HEK293 (cell line): ENCODE measurements at regions not wholly inside any gene's neighbourhood (a gene's known extent, or its start where the extent isn't known, plus 50 kb on each side); places are given as distances from the start of the nearest gene placed in this dataset.

Experiments used
- ZBTB8A ChIP-seq: fragments of 450-650 bp; formaldehyde crosslinking; IDR thresholded peaks from 2 replicates; pipeline ENCODE4 v1.5.1; 2016; ENCODE audit warnings: missing biosample characterization, missing genetic modification characterization
- ZIC2 ChIP-seq: fragments of 450-650 bp; formaldehyde crosslinking; IDR thresholded peaks from 2 replicates; pipeline ENCODE4 v1.5.1; 2016; ENCODE audit warnings: missing biosample characterization, missing genetic modification characterization
- ZNF10 ChIP-seq: fragments of 450-650 bp; formaldehyde crosslinking; IDR thresholded peaks from 2 replicates; pipeline ENCODE4 v1.5.1; 2017; ENCODE audit warnings: missing biosample characterization, missing genetic modification characterization
- ZNF184 ChIP-seq: fragments of 450-650 bp; IDR thresholded peaks from 2 replicates; pipeline ENCODE4 v1.5.1; 2018; ENCODE audit warnings: missing biosample characterization, mild to moderate bottlenecking, missing genetic modification characterization
- ZNF302 ChIP-seq: fragments of 450-650 bp; formaldehyde crosslinking; IDR thresholded peaks from 2 replicates; pipeline ENCODE4 v1.5.1; 2016; ENCODE audit warnings: missing biosample characterization, missing genetic modification characterization, low read depth
- ZNF654 ChIP-seq: fragments of 450-650 bp; formaldehyde crosslinking; IDR thresholded peaks from 2 replicates; pipeline ENCODE4 v1.5.1; 2016; ENCODE audit warnings: low read depth, missing biosample characterization, missing genetic modification characterization
- ZNF843 ChIP-seq: fragments of 450-650 bp; formaldehyde crosslinking; IDR thresholded peaks from 2 replicates; pipeline ENCODE4 v1.5.1; 2016; ENCODE audit warnings: missing biosample characterization, missing genetic modification characterization
- TF ChIP-seq, protein P1 (sequence below): fragments of 450-650 bp; formaldehyde crosslinking; IDR thresholded peaks from 2 replicates; pipeline ENCODE4 v1.5.1; 2016; ENCODE audit warnings: missing biosample characterization, missing genetic modification characterization
- TF ChIP-seq, protein P2 (sequence below): sonication (generic); formaldehyde crosslinking; IDR thresholded peaks from 2 replicates; pipeline ENCODE4 v1.8.1; 2022; ENCODE audit warnings: mild to moderate bottlenecking, moderate library complexity, missing genetic modification reagents
- TF ChIP-seq, protein P3 (sequence below): fragments of 450-650 bp; formaldehyde crosslinking; IDR thresholded peaks from 2 replicates; pipeline ENCODE4 v1.5.1; 2017; ENCODE audit warnings: missing biosample characterization, missing genetic modification characterization

GRCh38 chr2:108189316-108189715, 50.5 kb upstream of the SULT1C3 start:
- TF ChIP-seq ZNF184 (tag by site-specific recombination): no peak
- no peak for TF ChIP-seq ZIC2 (tag by site-specific recombination)
- TF ChIP-seq ZBTB8A (tag by site-specific recombination): no peak
- no peak for TF ChIP-seq ZNF843 (tag by site-specific recombination)
- TF ChIP-seq ZNF302 (tag by site-specific recombination): no peak
- TF ChIP-seq, protein P1, sequence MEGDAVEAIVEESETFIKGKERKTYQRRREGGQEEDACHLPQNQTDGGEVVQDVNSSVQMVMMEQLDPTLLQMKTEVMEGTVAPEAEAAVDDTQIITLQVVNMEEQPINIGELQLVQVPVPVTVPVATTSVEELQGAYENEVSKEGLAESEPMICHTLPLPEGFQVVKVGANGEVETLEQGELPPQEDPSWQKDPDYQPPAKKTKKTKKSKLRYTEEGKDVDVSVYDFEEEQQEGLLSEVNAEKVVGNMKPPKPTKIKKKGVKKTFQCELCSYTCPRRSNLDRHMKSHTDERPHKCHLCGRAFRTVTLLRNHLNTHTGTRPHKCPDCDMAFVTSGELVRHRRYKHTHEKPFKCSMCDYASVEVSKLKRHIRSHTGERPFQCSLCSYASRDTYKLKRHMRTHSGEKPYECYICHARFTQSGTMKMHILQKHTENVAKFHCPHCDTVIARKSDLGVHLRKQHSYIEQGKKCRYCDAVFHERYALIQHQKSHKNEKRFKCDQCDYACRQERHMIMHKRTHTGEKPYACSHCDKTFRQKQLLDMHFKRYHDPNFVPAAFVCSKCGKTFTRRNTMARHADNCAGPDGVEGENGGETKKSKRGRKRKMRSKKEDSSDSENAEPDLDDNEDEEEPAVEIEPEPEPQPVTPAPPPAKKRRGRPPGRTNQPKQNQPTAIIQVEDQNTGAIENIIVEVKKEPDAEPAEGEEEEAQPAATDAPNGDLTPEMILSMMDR (tag by site-specific recombination): no peak
- TF ChIP-seq, protein P2, sequence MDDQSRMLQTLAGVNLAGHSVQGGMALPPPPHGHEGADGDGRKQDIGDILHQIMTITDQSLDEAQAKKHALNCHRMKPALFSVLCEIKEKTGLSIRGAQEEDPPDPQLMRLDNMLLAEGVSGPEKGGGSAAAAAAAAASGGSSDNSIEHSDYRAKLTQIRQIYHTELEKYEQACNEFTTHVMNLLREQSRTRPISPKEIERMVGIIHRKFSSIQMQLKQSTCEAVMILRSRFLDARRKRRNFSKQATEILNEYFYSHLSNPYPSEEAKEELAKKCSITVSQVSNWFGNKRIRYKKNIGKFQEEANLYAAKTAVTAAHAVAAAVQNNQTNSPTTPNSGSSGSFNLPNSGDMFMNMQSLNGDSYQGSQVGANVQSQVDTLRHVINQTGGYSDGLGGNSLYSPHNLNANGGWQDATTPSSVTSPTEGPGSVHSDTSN: no peak
- no peak for TF ChIP-seq ZNF10
- TF ChIP-seq, protein P3, sequence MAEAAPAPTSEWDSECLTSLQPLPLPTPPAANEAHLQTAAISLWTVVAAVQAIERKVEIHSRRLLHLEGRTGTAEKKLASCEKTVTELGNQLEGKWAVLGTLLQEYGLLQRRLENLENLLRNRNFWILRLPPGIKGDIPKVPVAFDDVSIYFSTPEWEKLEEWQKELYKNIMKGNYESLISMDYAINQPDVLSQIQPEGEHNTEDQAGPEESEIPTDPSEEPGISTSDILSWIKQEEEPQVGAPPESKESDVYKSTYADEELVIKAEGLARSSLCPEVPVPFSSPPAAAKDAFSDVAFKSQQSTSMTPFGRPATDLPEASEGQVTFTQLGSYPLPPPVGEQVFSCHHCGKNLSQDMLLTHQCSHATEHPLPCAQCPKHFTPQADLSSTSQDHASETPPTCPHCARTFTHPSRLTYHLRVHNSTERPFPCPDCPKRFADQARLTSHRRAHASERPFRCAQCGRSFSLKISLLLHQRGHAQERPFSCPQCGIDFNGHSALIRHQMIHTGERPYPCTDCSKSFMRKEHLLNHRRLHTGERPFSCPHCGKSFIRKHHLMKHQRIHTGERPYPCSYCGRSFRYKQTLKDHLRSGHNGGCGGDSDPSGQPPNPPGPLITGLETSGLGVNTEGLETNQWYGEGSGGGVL: no peak
- TF ChIP-seq ZNF654: no peak
